IMR-90 (cell line): ENCODE measurements at regions not wholly inside any gene's neighbourhood (a gene's known extent, or its start where the extent isn't known, plus 50 kb on each side); places are given as distances from the start of the nearest gene placed in this dataset.

ENCODE experiments used
- ATAC-seq: fragments of 200-7000 bp; cut with Tn5 transposase; 2 replicates; pipeline ENCODE4 v1.9.1; 2020; ENCODE audit warnings: low read depth, mild to moderate bottlenecking, moderate library complexity
- BruUV-seq: library from RNA; stranded (reverse); fragments of 400-500 nt; replicated peaks from 2 replicates; lab custom pipeline; 2021; lab: Mats Ljungman, UMichigan
- CTCF ChIA-PET: fragments of 300-600 bp; formaldehyde crosslinking; extraction: SDS; loops from one replicate; lab custom pipeline; 2021; ENCODE audit warnings: antibody characterized with exemption; lab: Yijun Ruan, JAX
- POLR2A ChIA-PET: fragments of 300-600 bp; sonication (Branson Sonifier 250); formaldehyde crosslinking; loops from one replicate; lab custom pipeline; 2022; ENCODE audit warnings: antibody characterized with exemption; ENCODE audit not compliant: unreplicated experiment; lab: Charles Lee
- DNase-seq: peaks from one replicate; pipeline ENCODE4 v3.0.0; 2013
- H2AFZ ChIP-seq: replicated peaks from 2 replicates; pipeline ENCODE3; 2013; ENCODE audit warnings: low read length, mild to moderate bottlenecking; ENCODE audit not compliant: poor library complexity
- H2AK5ac ChIP-seq: 2 replicates; pipeline ENCODE4 v1.6.1; 2013; ENCODE audit warnings: low read depth, low read length, inconsistent platforms
- H2AK9ac ChIP-seq: replicated peaks from 2 replicates; pipeline ENCODE3; 2013; ENCODE audit warnings: mild to moderate bottlenecking, low read depth, low read length, moderate library complexity; ENCODE audit not compliant: poor library complexity
- H2BK120ac ChIP-seq: 2 replicates; pipeline ENCODE4 v1.6.1; 2013; ENCODE audit warnings: low read depth, low read length, inconsistent platforms
- H2BK15ac ChIP-seq: 3 replicates; pipeline ENCODE4 v1.6.1; 2013; ENCODE audit warnings: low read depth, low read length, inconsistent platforms
- H2BK20ac ChIP-seq: 2 replicates; pipeline ENCODE4 v1.6.1; 2013; ENCODE audit warnings: low read depth, mild to moderate bottlenecking, inconsistent platforms, low read length, moderate library complexity
- H2BK5ac ChIP-seq: 2 replicates; pipeline ENCODE4 v1.6.1; 2013; ENCODE audit warnings: mild to moderate bottlenecking, low read depth, low read length, inconsistent platforms; ENCODE audit not compliant: poor library complexity, severe bottlenecking
- H3K14ac ChIP-seq: replicated peaks from 2 replicates; pipeline ENCODE4 v1.6.1; 2013; ENCODE audit warnings: low read depth, low read length, inconsistent platforms
- H3K18ac ChIP-seq: 2 replicates; pipeline ENCODE4 v1.6.1; 2013; ENCODE audit warnings: low read depth, low read length, control low read depth
- H3K23ac ChIP-seq: 2 replicates; pipeline ENCODE4 v1.6.1; 2013; ENCODE audit warnings: low read depth, low read length, inconsistent platforms
- H3K27ac ChIP-seq: 2 replicates; pipeline ENCODE4 v1.5.1; 2013; ENCODE audit warnings: mild to moderate bottlenecking, control low read depth, low read length; ENCODE audit not compliant: insufficient read depth
- H3K27me3 ChIP-seq: 2 replicates; pipeline ENCODE4 v1.6.1; 2013; ENCODE audit warnings: low read length; ENCODE audit not compliant: control insufficient read depth, insufficient read depth
- H3K36me3 ChIP-seq: 2 replicates; pipeline ENCODE4 v1.6.1; 2013; ENCODE audit warnings: low read length, mixed read lengths; ENCODE audit not compliant: control insufficient read depth, insufficient read depth
- H3K4ac ChIP-seq: 2 replicates; pipeline ENCODE4 v1.6.1; 2013; ENCODE audit warnings: low read depth, low read length, inconsistent platforms
- H3K4me1 ChIP-seq: 2 replicates; pipeline ENCODE4 v1.6.1; 2013; ENCODE audit warnings: low read length, mixed read lengths; ENCODE audit not compliant: control insufficient read depth, insufficient read depth
- H3K4me2 ChIP-seq: 2 replicates; pipeline ENCODE4 v1.6.1; 2013; ENCODE audit warnings: low read depth, mild to moderate bottlenecking, control low read depth, low read length, moderate library complexity
- H3K4me3 ChIP-seq: 2 replicates; pipeline ENCODE4 v1.5.1; 2013; ENCODE audit warnings: low read depth, mild to moderate bottlenecking, control low read depth, low read length, moderate library complexity; ENCODE audit not compliant: insufficient read depth
- H3K56ac ChIP-seq: 2 replicates; pipeline ENCODE4 v1.6.1; 2013; ENCODE audit warnings: low read length, inconsistent platforms; ENCODE audit not compliant: insufficient read depth; ENCODE audit errors: extremely low read depth
- H3K79me1 ChIP-seq, 2 experiments: 2 replicates each; pipeline ENCODE4 v1.6.1; 2013; ENCODE audit warnings: low read length in 2 of 2, inconsistent platforms in 1 of 2, low read depth in 1 of 2
- H3K9ac ChIP-seq: 2 replicates; pipeline ENCODE4 v1.6.1; 2013; ENCODE audit warnings: low read depth, low read length, control low read depth
- H3K9me1 ChIP-seq: 2 replicates; pipeline ENCODE4 v1.6.1; 2013; ENCODE audit warnings: low read length, inconsistent platforms; ENCODE audit not compliant: insufficient read depth
- H3K9me3 ChIP-seq: 2 replicates; pipeline ENCODE4 v1.6.1; 2013; ENCODE audit warnings: low read length; ENCODE audit not compliant: control insufficient read depth, insufficient read depth
- H4K20me1 ChIP-seq: 2 replicates; pipeline ENCODE4 v1.6.1; 2013; ENCODE audit warnings: low read length, inconsistent platforms; ENCODE audit not compliant: insufficient read depth
- H4K5ac ChIP-seq: 2 replicates; pipeline ENCODE4 v1.6.1; 2013; ENCODE audit warnings: mild to moderate bottlenecking, low read depth, low read length, control low read depth
- H4K8ac ChIP-seq, 2 experiments: 2 replicates each; pipeline ENCODE4 v1.6.1; 2013; ENCODE audit warnings: low read depth in 2 of 2, low read length in 2 of 2, control low read depth in 1 of 2, inconsistent platforms in 1 of 2
- H4K91ac ChIP-seq: 2 replicates; pipeline ENCODE4 v1.6.1; 2013; ENCODE audit warnings: low read depth, low read length, inconsistent platforms; ENCODE audit not compliant: insufficient read depth
- BHLHE40 ChIP-seq: fragments of 150-350 bp; IDR thresholded peaks from 2 replicates; pipeline ENCODE4 v1.6.1; 2016; ENCODE audit warnings: mild to moderate bottlenecking, low read depth, low read length
- CEBPB ChIP-seq: IDR thresholded peaks from 2 replicates; pipeline ENCODE4 v1.6.1; 2012; ENCODE audit warnings: low read depth, low read length, improper control_type of control experiment
- CHD1 ChIP-seq: IDR thresholded peaks from 2 replicates; pipeline ENCODE4 v1.6.1; 2012; ENCODE audit warnings: low read depth, low read length, improper control_type of control experiment
- CTCF ChIP-seq: conservative IDR thresholded peaks from 2 replicates; pipeline ENCODE4 v1.5.1; 2012; ENCODE audit warnings: mild to moderate bottlenecking, low read depth, low read length, improper control_type of control experiment
- ELK1 ChIP-seq: fragments of 150-350 bp; IDR thresholded peaks from 2 replicates; pipeline ENCODE4 v1.6.1; 2016; ENCODE audit warnings: low read depth, mild to moderate bottlenecking, low read length, moderate library complexity, borderline replicate concordance
- FOS ChIP-seq: fragments of 150-350 bp; IDR thresholded peaks from 2 replicates; pipeline ENCODE4 v1.6.1; 2016; ENCODE audit warnings: low read depth, low read length
- MAFK ChIP-seq: IDR thresholded peaks from 2 replicates; pipeline ENCODE4 v1.6.1; 2012; ENCODE audit warnings: low read depth, low read length, improper control_type of control experiment
- MAZ ChIP-seq: IDR thresholded peaks from 2 replicates; pipeline ENCODE4 v1.6.1; 2012; ENCODE audit warnings: low read depth, mild to moderate bottlenecking, low read length, improper control_type of control experiment, moderate library complexity, borderline replicate concordance
- MXI1 ChIP-seq: IDR thresholded peaks from 2 replicates; pipeline ENCODE4 v1.6.1; 2012; ENCODE audit warnings: low read depth, mild to moderate bottlenecking, low read length, moderate library complexity, borderline replicate concordance
- NFE2L2 ChIP-seq: fragments of 150-350 bp; IDR thresholded peaks from 2 replicates; pipeline ENCODE4 v1.6.1; 2016; ENCODE audit warnings: low read depth, mild to moderate bottlenecking, low read length
- POLR2A ChIP-seq: IDR thresholded peaks from 2 replicates; pipeline ENCODE4 v1.6.1; 2012; ENCODE audit warnings: mild to moderate bottlenecking, low read depth, low read length
- RAD21 ChIP-seq: IDR thresholded peaks from 2 replicates; pipeline ENCODE4 v1.6.1; 2012; ENCODE audit warnings: low read length, improper control_type of control experiment
- RCOR1 ChIP-seq: IDR thresholded peaks from 2 replicates; pipeline ENCODE4 v1.6.1; 2012; ENCODE audit warnings: mild to moderate bottlenecking, low read length, improper control_type of control experiment; ENCODE audit not compliant: insufficient replicate concordance
- RFX5 ChIP-seq: IDR thresholded peaks from 2 replicates; pipeline ENCODE4 v1.8.0; 2012; ENCODE audit warnings: low read depth, mild to moderate bottlenecking, low read length, moderate library complexity
- SMC3 ChIP-seq: fragments of 150-350 bp; IDR thresholded peaks from 2 replicates; pipeline ENCODE4 v1.6.1; 2016; ENCODE audit warnings: low read depth, mild to moderate bottlenecking, antibody characterized with exemption, low read length, moderate library complexity
- USF2 ChIP-seq: fragments of 150-350 bp; IDR thresholded peaks from 2 replicates; pipeline ENCODE4 v1.6.1; 2017; ENCODE audit warnings: mild to moderate bottlenecking, antibody characterized with exemption, low read length, low read depth
- WGBS, 2 experiments: methylation state at CpG; one replicate each; pipeline versions ENCODE4 v1.1.5 to v1.1.7; 2013; ENCODE audit warnings: missing lambda C conversion rate in 2 of 2; ENCODE audit not compliant: insufficient read length in 1 of 2; ENCODE audit errors: extremely low coverage in 2 of 2; 5-methylcytosine and 5-hydroxymethylcytosine counted together
- dilution Hi-C: fragments of 300-500 bp; cut with HindIII; formaldehyde crosslinking; loops from one replicate; pipeline ENCODE4 v1.14.3; 2018; ENCODE audit warnings: low sequenced_read_pairs; ENCODE audit not compliant: unreplicated experiment
- in situ Hi-C: fragments of 300-500 bp; cut with MboI; formaldehyde crosslinking; loops from 3 replicates; pipeline ENCODE4 v1.14.3; 2019; ENCODE audit warnings: low sequenced_read_pairs, inconsistent platforms, mixed read lengths
- intact Hi-C: fragments of 100-400 bp; cut with micrococcal nuclease; formaldehyde crosslinking; loops from 2 replicates; pipeline ENCODE4 v1.10.0; 2022

DNA sequence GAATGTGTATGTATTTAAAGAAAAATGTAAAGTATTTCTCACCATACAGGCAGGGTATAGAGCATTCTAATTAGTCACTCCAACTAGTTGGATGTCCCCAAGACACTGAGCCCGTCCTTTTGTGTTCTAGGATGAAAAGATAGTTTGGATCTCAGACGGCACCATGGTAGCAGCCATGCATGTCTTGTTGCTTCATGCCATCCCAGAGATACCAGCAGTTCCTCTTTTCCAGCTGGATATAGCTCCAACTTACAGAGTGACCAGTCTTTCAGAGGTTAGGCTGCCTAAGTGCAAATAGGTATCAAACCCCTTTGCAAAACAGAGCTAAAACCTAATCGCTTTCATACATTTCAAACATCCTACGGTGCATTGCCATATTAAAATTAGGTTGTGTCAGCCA lies 275.3 kb downstream of the MTX2 start:
- ChIA-PET CTCF (interaction anchor here (1.1 kb wide), 1 partner anchor 10 kb away, joined by 4 read pairs; no protein-coding TSS in a partner anchor), POLR2A (no interaction called here)
- dilution Hi-C loops, result no loop called here
- no peak overlapping the region for H3K27ac ChIP-seq
- no peak overlapping the region for H4K5ac ChIP-seq
- in situ Hi-C loops, result no loop called here
- no peak overlapping the region for H2BK5ac ChIP-seq
- TF ChIP-seq CHD1, result no peak
- no peak for TF ChIP-seq SMC3
- TF ChIP-seq NFE2L2, result no peak
- no peak for TF ChIP-seq RAD21
- no peak for TF ChIP-seq ELK1
- no peak for TF ChIP-seq CTCF
- TF ChIP-seq MAFK, result no peak
- no peak for TF ChIP-seq FOS
- TF ChIP-seq CEBPB, result no peak
- no peak for TF ChIP-seq USF2
- TF ChIP-seq POLR2A, result no peak
- TF ChIP-seq BHLHE40, result no peak
- no peak for TF ChIP-seq RFX5
- TF ChIP-seq RCOR1, result no peak
- TF ChIP-seq MXI1, result no peak
- TF ChIP-seq MAZ, result no peak
- 100% methylated on average over 2 of the region's 4 CpGs; no CpG with 5 or more reads in 1 of the 2 experiments for WGBS, 2 experiments
- H4K8ac ChIP-seq, result no peak overlapping the region
- no peak overlapping the region for H3K9ac ChIP-seq
- H4K91ac ChIP-seq, result no peak overlapping the region
- H3K4me2 ChIP-seq, result no peak overlapping the region
- H4K20me1 ChIP-seq, result no peaks in the 10 kb centered on the region
- intact Hi-C loops, result no loop called here
- no peak for ATAC-seq
- no peak overlapping the region for H2BK120ac ChIP-seq
- H2BK20ac ChIP-seq, result no peak overlapping the region
- H3K79me1 ChIP-seq, result no peaks in the 10 kb centered on the region
- H3K4me3 ChIP-seq, result no peak overlapping the region
- H2BK15ac ChIP-seq, result no peak overlapping the region
- H3K27me3 ChIP-seq, result peaks cover 22% of the 10 kb centered on the region
- no TSS peak for BruUV-seq
- H3K56ac ChIP-seq, result no peak overlapping the region
- H3K9me1 ChIP-seq, result no peaks in the 10 kb centered on the region
- H3K4me1 ChIP-seq, result no peaks in the 10 kb centered on the region
- no peaks in the 10 kb centered on the region for H3K9me3 ChIP-seq
- no peak overlapping the region for H2AFZ ChIP-seq
- H3K36me3 ChIP-seq, result no peaks in the 10 kb centered on the region
- DNase-seq, result no peak
- no peak overlapping the region for H2AK9ac ChIP-seq
- no peak overlapping the region for H3K18ac ChIP-seq
- no peak overlapping the region for H3K4ac ChIP-seq
- H3K23ac ChIP-seq, result no peak overlapping the region
- H3K14ac ChIP-seq, result no peak overlapping the region
- H2AK5ac ChIP-seq, result no peak overlapping the region
